OCI-LY7 (cell line): ENCODE measurements at regions not wholly inside any gene's neighbourhood (a gene's known extent, or its start where the extent isn't known, plus 50 kb on each side); places are given as distances from the start of the nearest gene placed in this dataset.

ENCODE experiments used
- BruUV-seq: library from RNA; stranded (reverse); fragments of 400-500 nt; replicated peaks from 2 replicates; lab custom pipeline; 2021; lab: Mats Ljungman, UMichigan
- CTCF ChIA-PET: fragments of 300-600 bp; sonication (Branson Sonifier 250); formaldehyde crosslinking; loops from one replicate; lab custom pipeline; 2022; ENCODE audit warnings: antibody characterized with exemption; ENCODE audit not compliant: unreplicated experiment; lab: Charles Lee
- POLR2A ChIA-PET: fragments of 300-600 bp; sonication (Branson Sonifier 250); formaldehyde crosslinking; loops from one replicate; lab custom pipeline; 2022; ENCODE audit warnings: antibody characterized with exemption; lab: Charles Lee
- DNase-seq: peaks from one replicate; pipeline ENCODE4 v3.0.0-alpha.2; 2015; ENCODE audit warnings: low spot score
- H2AFZ ChIP-seq: fragments of 200-600 bp; sonication (generic), shearing (Covaris generic); 2 replicates; pipeline ENCODE4 v1.6.1; 2014; ENCODE audit warnings: mild to moderate bottlenecking, antibody characterized with exemption, low read length, moderate library complexity
- H3K27ac ChIP-seq: fragments of 200-600 bp; sonication (generic); 2 replicates; pipeline ENCODE4 v1.5.1; 2014; ENCODE audit warnings: mixed run types, low read depth, mild to moderate bottlenecking, moderate library complexity, low read length, inconsistent platforms; ENCODE audit not compliant: poor library complexity, severe bottlenecking
- H3K36me3 ChIP-seq: fragments of 200-600 bp; sonication (generic); 2 replicates; pipeline ENCODE4 v1.6.1; 2014; ENCODE audit warnings: mild to moderate bottlenecking, antibody characterized with exemption, low read length, moderate library complexity, mixed read lengths; ENCODE audit not compliant: insufficient read depth
- H3K4me1 ChIP-seq: fragments of 200-600 bp; sonication (generic); 2 replicates; pipeline ENCODE4 v1.5.1; 2014; ENCODE audit warnings: mild to moderate bottlenecking, low read length; ENCODE audit not compliant: insufficient read depth, poor library complexity, severe bottlenecking
- H3K4me2 ChIP-seq: fragments of 200-600 bp; sonication (generic); 2 replicates; pipeline ENCODE4 v1.6.1; 2014; ENCODE audit warnings: mild to moderate bottlenecking, low read length
- H3K4me3 ChIP-seq: fragments of 200-600 bp; sonication (generic); 2 replicates; pipeline ENCODE4 v1.5.1; 2014; ENCODE audit warnings: mild to moderate bottlenecking, low read depth, low read length; ENCODE audit not compliant: poor library complexity, severe bottlenecking
- H3K79me2 ChIP-seq: fragments of 200-600 bp; sonication (generic); 2 replicates; pipeline ENCODE4 v1.6.1; 2016; ENCODE audit warnings: low read depth, mild to moderate bottlenecking, low read length, moderate library complexity, mixed read lengths; ENCODE audit not compliant: insufficient read depth
- H3K9me2 ChIP-seq: fragments of 200-600 bp; sonication (generic); 2 replicates; pipeline ENCODE4 v1.6.1; 2016; ENCODE audit warnings: mild to moderate bottlenecking, low read length, mixed read lengths; ENCODE audit not compliant: insufficient read depth
- H3K9me3 ChIP-seq: fragments of 200-600 bp; sonication (generic); 2 replicates; pipeline ENCODE4 v1.6.1; 2014; ENCODE audit warnings: mild to moderate bottlenecking, mixed run types, low read length, mixed read lengths
- H4K20me1 ChIP-seq: fragments of 200-600 bp; sonication (generic); 2 replicates; pipeline ENCODE4 v1.6.1; 2014; ENCODE audit warnings: mild to moderate bottlenecking, antibody characterized with exemption, low read length, moderate library complexity, mixed read lengths; ENCODE audit not compliant: insufficient read depth
- CTCF ChIP-seq: fragments of 200-600 bp; sonication (generic); conservative IDR thresholded peaks from 2 replicates; pipeline ENCODE4 v1.5.1; 2014; ENCODE audit warnings: mild to moderate bottlenecking, antibody characterized with exemption, low read length, moderate library complexity, mixed read lengths
- EZH2phosphoT487 ChIP-seq: fragments of 200-600 bp; sonication (generic); IDR thresholded peaks from 2 replicates; pipeline ENCODE4 v1.6.1; 2018; ENCODE audit warnings: low read depth, borderline replicate concordance, mild to moderate bottlenecking, mixed run types, antibody characterized with exemption, low read length, moderate library complexity, mixed read lengths
- intact Hi-C: fragments of 100-400 bp; cut with micrococcal nuclease; formaldehyde crosslinking; loops from one replicate; pipeline ENCODE4 v1.10.0; 2022; ENCODE audit not compliant: unreplicated experiment

GRCh38 chr9:25206027-25206426 lies 472.2 kb downstream of the TUSC1 start:
- intact Hi-C loops: no loop called here

GRCh38 chr9:25205285-25205684 lies 473.0 kb downstream of the TUSC1 start:
- no peak overlapping the region for H3K27ac ChIP-seq
- no peaks in the 10 kb centered on the region for H3K9me2 ChIP-seq
- no peak overlapping the region for H3K4me3 ChIP-seq
- no peak overlapping the region for H3K4me2 ChIP-seq
- H3K79me2 ChIP-seq: no peaks in the 10 kb centered on the region
- no peaks in the 10 kb centered on the region for H4K20me1 ChIP-seq
- no peak for TF ChIP-seq EZH2phosphoT487
- H2AFZ ChIP-seq: no peak overlapping the region
- no peaks in the 10 kb centered on the region for H3K36me3 ChIP-seq
- BruUV-seq: no TSS peak
- intact Hi-C loops: no loop called here
- H3K9me3 ChIP-seq: no peaks in the 10 kb centered on the region
- no peaks in the 10 kb centered on the region for H3K4me1 ChIP-seq
- ChIA-PET CTCF (no interaction called here), POLR2A (interaction anchor here (0.7 kb wide), 1 partner anchor 1198 kb away, joined by 3 read pairs; no protein-coding TSS in a partner anchor)
- no peak for DNase-seq

More at GRCh38 chr9:25206027-25206426, 472.2 kb downstream of the TUSC1 start:
- ChIA-PET CTCF (no interaction called here), POLR2A (no interaction called here)
- H3K27ac ChIP-seq: no peak overlapping the region
- no peaks in the 10 kb centered on the region for H3K9me3 ChIP-seq
- H3K36me3 ChIP-seq: no peaks in the 10 kb centered on the region
- H2AFZ ChIP-seq: no peak overlapping the region
- BruUV-seq: no TSS peak
- H4K20me1 ChIP-seq: no peaks in the 10 kb centered on the region
- H3K4me1 ChIP-seq: no peaks in the 10 kb centered on the region
- no peaks in the 10 kb centered on the region for H3K9me2 ChIP-seq
- no peak overlapping the region for H3K4me2 ChIP-seq
- TF ChIP-seq CTCF (no peak), EZH2phosphoT487 (no peak)
- H3K79me2 ChIP-seq: no peaks in the 10 kb centered on the region
- H3K4me3 ChIP-seq: no peak overlapping the region
- no peak for DNase-seq

- no peak for DNase-seq
- Histone ChIP-seq H3K4me2 (no peak overlapping the region), H3K4me3 (no peak overlapping the region), H3K36me3 (no peaks in the 10 kb centered on the region), H3K4me1 (no peaks in the 10 kb centered on the region), H3K79me2 (no peaks in the 10 kb centered on the region), H3K9me3 (no peaks in the 10 kb centered on the region), H3K27ac (no peak overlapping the region), H2AFZ (no peak overlapping the region), H3K9me2 (no peaks in the 10 kb centered on the region), H4K20me1 (no peaks in the 10 kb centered on the region)
- intact Hi-C loops: no loop called here
- ChIA-PET CTCF (no interaction called here), POLR2A (no interaction called here)
- BruUV-seq: no TSS peak
- no peak for TF ChIP-seq EZH2phosphoT487
- TF ChIP-seq CTCF: no peak
Measured at GRCh38 chr9:25177858-25178257, 500.4 kb downstream of the TUSC1 start.
